H1 (cell line): ENCODE measurements at regions not wholly inside any gene's neighbourhood (a gene's known extent, or its start where the extent isn't known, plus 50 kb on each side); places are given as distances from the start of the nearest gene placed in this dataset.
A peak's percentile ranks its signal among the peaks of the same experiment; 100 is the strongest.

ENCODE experiments used
- CTCF ChIA-PET: fragments of 300-600 bp; sonication (Branson Sonifier 250); formaldehyde crosslinking; loops from one replicate; lab custom pipeline; 2021; ENCODE audit not compliant: partially characterized antibody; lab: Charles Lee
- POLR2A ChIA-PET: fragments of 300-600 bp; sonication (Branson Sonifier 250); formaldehyde crosslinking; loops from one replicate; lab custom pipeline; 2021; ENCODE audit warnings: inconsistent platforms; ENCODE audit not compliant: partially characterized antibody; lab: Charles Lee
- DNase-seq, 2 experiments: peaks; one replicate each; pipeline versions ENCODE4 v3.0.0 to v3.0.0-alpha.2; 2010 to 2022; ENCODE audit warnings: low spot score in 2 of 2, low read depth in 1 of 2, mixed read lengths in 1 of 2
- FAIRE-seq: peaks from 2 replicates; lab custom pipeline; 2011; peaks lifted over from hg19 to GRCh38; lab: Jason Lieb, UNC
- H2AFZ ChIP-seq: 2 replicates; pipeline ENCODE4 v1.8.1; 2012; ENCODE audit warnings: low read length, inconsistent platforms
- H2AK5ac ChIP-seq: 2 replicates; pipeline ENCODE4 v1.6.1; 2013; ENCODE audit warnings: low read depth, low read length
- H2BK120ac ChIP-seq: replicated peaks from 2 replicates; pipeline ENCODE3; 2013; ENCODE audit warnings: low read depth, low read length, inconsistent platforms
- H2BK12ac ChIP-seq: 2 replicates; pipeline ENCODE4 v1.6.1; 2013; ENCODE audit warnings: low read depth, low read length
- H2BK15ac ChIP-seq: 2 replicates; pipeline ENCODE4 v1.6.1; 2013; ENCODE audit warnings: low read length
- H2BK20ac ChIP-seq: 2 replicates; pipeline ENCODE4 v1.6.1; 2013; ENCODE audit warnings: low read length
- H2BK5ac ChIP-seq: 2 replicates; pipeline ENCODE4 v1.6.1; 2013; ENCODE audit warnings: low read depth, low read length
- H3K14ac ChIP-seq: 2 replicates; pipeline ENCODE4 v1.6.1; 2013; ENCODE audit warnings: inconsistent platforms; ENCODE audit not compliant: insufficient read length
- H3K18ac ChIP-seq: 2 replicates; pipeline ENCODE4 v1.6.1; 2013; ENCODE audit warnings: low read length; ENCODE audit errors: extremely low read depth
- H3K23ac ChIP-seq: 2 replicates; pipeline ENCODE4 v1.6.1; 2013; ENCODE audit warnings: inconsistent platforms; ENCODE audit not compliant: insufficient read length
- H3K23me2 ChIP-seq: 2 replicates; pipeline ENCODE4 v1.6.1; 2013; ENCODE audit warnings: low read depth, low read length
- H3K27ac ChIP-seq: 2 replicates; pipeline ENCODE4 v1.6.1; 2011; ENCODE audit warnings: low read depth, low read length, inconsistent platforms
- H3K27me3 ChIP-seq, 4 experiments: replicated peaks in 1 of 4; 1 replicate in 1 of 4; 2 replicates in 3 of 4; pipeline versions ENCODE4 v1.6.1 to v1.8.1; 2011 to 2013; ENCODE audit warnings: low read length in 3 of 4, mild to moderate bottlenecking in 3 of 4, inconsistent platforms in 2 of 4, mixed read lengths in 2 of 4, moderate library complexity in 1 of 4; ENCODE audit not compliant: control insufficient read depth in 3 of 4, insufficient read depth in 3 of 4; ENCODE audit errors: extremely low read depth in 1 of 4
- H3K36me3 ChIP-seq, 4 experiments: 2 replicates each; pipeline versions ENCODE4 v1.6.1 to v1.8.1; 2011 to 2013; ENCODE audit warnings: mild to moderate bottlenecking in 4 of 4, low read length in 3 of 4, moderate library complexity in 2 of 4, control low read depth in 1 of 4, inconsistent platforms in 1 of 4; ENCODE audit not compliant: insufficient read depth in 4 of 4, control insufficient read depth in 2 of 4
- H3K4ac ChIP-seq: replicated peaks from 2 replicates; pipeline ENCODE3; 2013; ENCODE audit warnings: low read length, low read depth, mixed read lengths, inconsistent platforms; ENCODE audit not compliant: insufficient read length
- H3K4me1 ChIP-seq, 4 experiments: replicated peaks in 1 of 4; 1 replicate in 1 of 4; 2 replicates in 3 of 4; pipeline versions ENCODE4 v1.6.1 to v1.8.1; 2011 to 2013; ENCODE audit warnings: low read length in 3 of 4, inconsistent platforms in 2 of 4, mixed read lengths in 1 of 4; ENCODE audit not compliant: insufficient read depth in 4 of 4, control insufficient read depth in 3 of 4
- H3K4me2 ChIP-seq, 2 experiments: 2 replicates each; pipeline versions ENCODE4 v1.6.1 to v1.8.1; 2011 to 2013; ENCODE audit warnings: low read depth in 2 of 2, low read length in 2 of 2, control low read depth in 1 of 2, inconsistent platforms in 1 of 2, mild to moderate bottlenecking in 1 of 2; ENCODE audit not compliant: insufficient read depth in 1 of 2
- H3K4me3 ChIP-seq, 4 experiments: fragments of 200-600, 300-600 bp in 1 of 4; sonication (generic), shearing (Covaris generic), sonication (Bioruptor Twin) in 1 of 4; 2 replicates each; pipeline versions ENCODE4 v1.5.1 to v1.8.1; 2011 to 2016; ENCODE audit warnings: low read length in 4 of 4, low read depth in 3 of 4, control low read depth in 2 of 4, inconsistent platforms in 2 of 4, mild to moderate bottlenecking in 2 of 4, mixed read lengths in 1 of 4, moderate library complexity in 1 of 4; ENCODE audit not compliant: insufficient read depth in 2 of 4; ENCODE audit errors: extremely low read depth in 1 of 4
- H3K56ac ChIP-seq: replicated peaks from 2 replicates; pipeline ENCODE3; 2013; ENCODE audit warnings: low read depth, mild to moderate bottlenecking, mixed read lengths, low read length, inconsistent platforms; ENCODE audit not compliant: insufficient read length
- H3K79me1 ChIP-seq: 2 replicates; pipeline ENCODE4 v1.6.1; 2013; ENCODE audit warnings: low read depth, low read length, control low read depth
- H3K79me2 ChIP-seq, 2 experiments: 2 replicates each; pipeline versions ENCODE4 v1.6.1 to v1.8.1; 2012 to 2013; ENCODE audit warnings: low read length in 2 of 2, mild to moderate bottlenecking in 2 of 2, inconsistent platforms in 1 of 2; ENCODE audit not compliant: insufficient read depth in 2 of 2, control insufficient read depth in 1 of 2
- H3K9ac ChIP-seq, 4 experiments: replicated peaks in 1 of 4; 1 replicate in 1 of 4; 2 replicates in 3 of 4; pipeline versions ENCODE4 v1.6.1 to v1.8.1; 2011 to 2013; ENCODE audit warnings: low read depth in 3 of 4, low read length in 3 of 4, control low read depth in 2 of 4, mild to moderate bottlenecking in 2 of 4, moderate library complexity in 2 of 4, inconsistent platforms in 1 of 4; ENCODE audit errors: extremely low read depth in 1 of 4
- H3K9me3 ChIP-seq, 2 experiments: 2 replicates each; pipeline versions ENCODE4 v1.6.1 to v1.8.1; 2012 to 2013; ENCODE audit warnings: mild to moderate bottlenecking in 2 of 2, moderate library complexity in 2 of 2, control low read depth in 1 of 2, inconsistent platforms in 1 of 2, low read depth in 1 of 2, low read length in 1 of 2, mixed read lengths in 1 of 2; ENCODE audit not compliant: insufficient read depth in 2 of 2
- H4K20me1 ChIP-seq, 2 experiments: replicated peaks in 1 of 2; 2 replicates each; pipeline versions ENCODE3 to v1.8.1; 2011 to 2013; ENCODE audit warnings: inconsistent platforms in 2 of 2, low read length in 2 of 2, mild to moderate bottlenecking in 1 of 2; ENCODE audit not compliant: insufficient read depth in 2 of 2, control insufficient read depth in 1 of 2
- H4K5ac ChIP-seq: 2 replicates; pipeline ENCODE4 v1.6.1; 2013; ENCODE audit warnings: low read length, low read depth, mixed read lengths, inconsistent platforms; ENCODE audit not compliant: insufficient read length
- H4K8ac ChIP-seq: 2 replicates; pipeline ENCODE4 v1.8.0; 2013; ENCODE audit warnings: mild to moderate bottlenecking, moderate library complexity, low read length, inconsistent platforms; ENCODE audit not compliant: insufficient read depth; ENCODE audit errors: extremely low read depth
- H4K91ac ChIP-seq: replicated peaks from 2 replicates; pipeline ENCODE3; 2013; ENCODE audit warnings: low read length, mixed read lengths, inconsistent platforms; ENCODE audit not compliant: insufficient read length
- CTCF ChIP-seq, 3 experiments: IDR thresholded peaks; 1 replicate in 2 of 3; 2 replicates in 1 of 3; pipeline versions ENCODE4 v1.5.1 to v1.6.1; 2011; ENCODE audit warnings: low read length in 3 of 3, mild to moderate bottlenecking in 3 of 3, inconsistent platforms in 2 of 3, low read depth in 1 of 3, moderate library complexity in 1 of 3; ENCODE audit not compliant: insufficient read depth in 1 of 3; ENCODE audit errors: control extremely low read depth in 1 of 3
- JUN ChIP-seq: IDR thresholded peaks from 2 replicates; pipeline ENCODE4 v1.6.1; 2011; ENCODE audit warnings: low read depth, mild to moderate bottlenecking, improper control_type of control experiment, low read length
- JUND ChIP-seq: IDR thresholded peaks from 2 replicates; pipeline ENCODE4 v1.6.1; 2011; ENCODE audit warnings: mild to moderate bottlenecking, improper control_type of control experiment, low read length
- NANOG ChIP-seq: IDR thresholded peaks from 2 replicates; pipeline ENCODE4 v1.6.1; 2011; ENCODE audit warnings: low read length, low read depth, mild to moderate bottlenecking, inconsistent platforms; ENCODE audit not compliant: insufficient read depth, poor library complexity, severe bottlenecking
- POLR2A ChIP-seq, 2 experiments: IDR thresholded peaks; 1 replicate in 1 of 2; 2 replicates in 1 of 2; pipeline ENCODE4 v1.6.1; 2011; ENCODE audit warnings: low read depth in 2 of 2, low read length in 2 of 2, mild to moderate bottlenecking in 2 of 2; ENCODE audit errors: control extremely low read depth in 1 of 2
- RAD21 ChIP-seq, 2 experiments: IDR thresholded peaks in 1 of 2; conservative IDR thresholded peaks in 1 of 2; 2 replicates each; pipeline ENCODE4 v1.6.1; 2011; ENCODE audit warnings: low read depth in 2 of 2, low read length in 2 of 2, improper control_type of control experiment in 1 of 2, inconsistent platforms in 1 of 2, mild to moderate bottlenecking in 1 of 2, moderate library complexity in 1 of 2
- RFX5 ChIP-seq: IDR thresholded peaks from 2 replicates; pipeline ENCODE4 v1.6.1; 2011; ENCODE audit warnings: low read depth, low read length, improper control_type of control experiment, borderline replicate concordance
- SP4 ChIP-seq: IDR thresholded peaks from 2 replicates; pipeline ENCODE4 v1.6.1; 2012; ENCODE audit warnings: low read length, inconsistent platforms
- TAF7 ChIP-seq: optimal IDR thresholded peaks from 2 replicates; pipeline ENCODE3; 2011; ENCODE audit warnings: low read depth, mild to moderate bottlenecking, inconsistent platforms, low read length, moderate library complexity, borderline replicate concordance
- ZNF274 ChIP-seq: IDR thresholded peaks from 2 replicates; pipeline ENCODE4 v1.7.0; 2012; ENCODE audit warnings: low read length, borderline replicate concordance; ENCODE audit errors: extremely low read depth
- WGBS, 2 experiments: shearing (Covaris generic) in 1 of 2; methylation state at CpG; one replicate each; pipeline versions ENCODE4 v1.1.6 to v1.1.7; 2013 to 2015; ENCODE audit warnings: low lambda C conversion rate in 2 of 2, mixed read lengths in 2 of 2, inconsistent platforms in 1 of 2, low coverage in 1 of 2, missing lambda C conversion rate in 1 of 2; ENCODE audit not compliant: insufficient replicate concordance in 2 of 2, insufficient coverage in 1 of 2, insufficient read length in 1 of 2; ENCODE audit errors: extremely low coverage in 1 of 2, missing lambda C conversion rate in 1 of 2; 5-methylcytosine and 5-hydroxymethylcytosine counted together

DNA sequence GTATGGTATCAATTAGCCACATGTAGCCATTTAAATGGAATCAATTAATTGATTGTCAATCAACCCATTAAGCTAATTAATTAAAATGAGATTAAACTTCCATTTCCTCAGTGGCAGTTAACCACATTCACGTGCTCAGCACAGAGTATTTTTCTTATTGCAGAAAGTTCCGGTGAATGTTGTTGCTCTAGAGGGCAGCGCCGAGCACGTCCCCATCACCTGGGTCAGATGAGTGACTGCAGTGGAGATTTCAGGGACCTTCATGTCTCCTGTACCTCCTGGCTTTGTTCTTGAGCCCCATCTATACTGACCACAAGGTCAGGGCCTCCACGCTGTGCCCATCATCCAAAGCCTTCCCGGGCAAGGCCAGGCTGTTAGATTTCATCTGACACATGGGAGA is 168.8 kb upstream of the MKI67 start:
- Histone ChIP-seq H2BK20ac (no peak overlapping the region), H3K27me3 (peaks cover 0 to under 1% (median 0%) of the 10 kb centered on the region in 4 experiments; a peak in 1 of 7 replicates), H3K4me3 (no peak overlapping the region), H3K36me3 (no peaks in the 10 kb centered on the region), H3K4me2 (no peak overlapping the region), H3K23me2 (no peaks in the 10 kb centered on the region), H4K20me1 (no peaks in the 10 kb centered on the region), H3K56ac (no peak overlapping the region), H3K9ac (no peak overlapping the region), H2BK12ac (no peak overlapping the region), H3K23ac (no peak overlapping the region), H4K5ac (no peak overlapping the region), H3K18ac (no peak overlapping the region), H4K8ac (no peak overlapping the region), H2BK120ac (no peak overlapping the region), H2BK15ac (no peak overlapping the region), H3K79me2 (no peaks in the 10 kb centered on the region), H3K4ac (no peak overlapping the region), H2AFZ (no peak overlapping the region), H2AK5ac (no peak overlapping the region), H3K14ac (no peak overlapping the region), H4K91ac (no peak overlapping the region), H3K9me3 (peaks cover 9 to 12% of the 10 kb centered on the region in 2 experiments), H3K27ac (no peak overlapping the region), H3K4me1 (no peaks in the 10 kb centered on the region), H2BK5ac (no peak overlapping the region), H3K79me1 (no peaks in the 10 kb centered on the region)
- DNase-seq (no peak), FAIRE-seq (no peak)
- 87% methylated on average over 7 of the region's 7 CpGs; no CpG with 5 or more reads in 1 of the 2 experiments for WGBS, 2 experiments
- TF ChIP-seq TAF7 (no peak), NANOG (no peak), RAD21 (IDR thresholded peaks at IDR 0.05 in 1 of 2, conservative IDR thresholded peaks at IDR 0.05 in 1 of 2; ENCODE audit: low read depth in 2 of 2, low read length in 2 of 2) (peak; percentile 32 to 49; a peak in 3 of 4 replicates), JUND (no peak), CTCF (IDR thresholded peaks at IDR 0.05; ENCODE audit: control extremely low read depth in 1 of 3, insufficient read depth in 1 of 3, low read depth in 1 of 3, low read length in 3 of 3) (peak; percentile 29 to 63 (median 62); a peak in 3 of 4 replicates), ZNF274 (no peak), POLR2A (IDR thresholded peaks at IDR 0.05; ENCODE audit: control extremely low read depth in 1 of 2, low read depth in 2 of 2, low read length in 2 of 2) (no peak), RFX5 (no peak), JUN (no peak), SP4 (no peak)
- CTCF ChIA-PET = interaction anchor here (0.7 to 4.9 kb wide), 7 partner anchors 10 to 236 kb away, joined by 3 to 17 read pairs (median 4); no protein-coding TSS in a partner anchor
- POLR2A ChIA-PET = no interaction called here
